B cell (primary cell): ENCODE measurements at regions not wholly inside any gene's neighbourhood (a gene's known extent, or its start where the extent isn't known, plus 50 kb on each side); places are given as distances from the start of the nearest gene placed in this dataset.

Experiments
- ATAC-seq: fragments of 200-7000 bp; cut with Tn5 transposase; one replicate; pipeline ENCODE4 v1.10.0; 2021; ENCODE audit warnings: low read depth, mild to moderate bottlenecking, moderate number of reproducible peaks, moderate library complexity
- CTCF ChIA-PET: fragments of 350-600 bp; sonication (Branson Sonifier 250); formaldehyde crosslinking; loops from one replicate; lab custom pipeline; 2021; ENCODE audit warnings: antibody characterized with exemption, inconsistent platforms; lab: Charles Lee
- POLR2A ChIA-PET: fragments of 350-600 bp; sonication (Branson Sonifier 250); formaldehyde crosslinking; loops from one replicate; lab custom pipeline; 2021; ENCODE audit warnings: antibody characterized with exemption; lab: Charles Lee
- DNase-seq: peaks from one replicate; pipeline ENCODE4 v3.0.0; 2013
- H2AFZ ChIP-seq: 2 replicates; pipeline ENCODE4 v1.6.1; 2012; ENCODE audit warnings: mild to moderate bottlenecking, low read depth, low read length; ENCODE audit not compliant: insufficient read depth, poor library complexity, severe bottlenecking
- H3K27ac ChIP-seq, 2 donors: 1 replicate in 1 of 2; 2 replicates in 1 of 2; pipeline ENCODE4 v1.5.1; 2012 to 2013; ENCODE audit warnings: low read length in 2 of 2, mild to moderate bottlenecking in 2 of 2, moderate library complexity in 1 of 2
- H3K27me3 ChIP-seq, 4 experiments: fragments of 200-600 bp in 1 of 4; sonication (generic) in 1 of 4; replicated peaks in 1 of 4; 1 replicate in 2 of 4; 2 replicates in 2 of 4; pipeline versions ENCODE4 v1.6.1 to v1.7.0; 2013 to 2016; ENCODE audit warnings: low read length in 3 of 4, mild to moderate bottlenecking in 2 of 4, mixed read lengths in 1 of 4, moderate library complexity in 1 of 4; ENCODE audit not compliant: insufficient read depth in 4 of 4, control insufficient read depth in 3 of 4; ENCODE audit errors: control extremely low read depth in 1 of 4
- H3K36me3 ChIP-seq, 2 experiments: replicated peaks in 1 of 2; 1 replicate in 1 of 2; 2 replicates in 1 of 2; pipeline versions ENCODE4 v1.6.1 to v1.7.1; 2013; ENCODE audit warnings: low read length in 1 of 2; ENCODE audit not compliant: insufficient read depth in 2 of 2, control insufficient read depth in 1 of 2; ENCODE audit errors: control extremely low read depth in 1 of 2, extremely low read depth in 1 of 2
- H3K4me1 ChIP-seq, 2 donors: fragments of 200-600 bp in 1 of 2; sonication (generic) in 1 of 2; 1 replicate in 1 of 2; 2 replicates in 1 of 2; pipeline versions ENCODE4 v1.5.1 to v1.6.1; 2013 to 2017; ENCODE audit warnings: low read length in 2 of 2; ENCODE audit not compliant: control insufficient read depth in 2 of 2, insufficient read depth in 2 of 2
- H3K4me2 ChIP-seq: replicated peaks from 2 replicates; pipeline ENCODE3; 2012; ENCODE audit warnings: mild to moderate bottlenecking, low read depth, low read length; ENCODE audit not compliant: poor library complexity, severe bottlenecking
- H3K4me3 ChIP-seq, 5 experiments: fragments of 200-600 bp in 1 of 5; sonication (generic) in 1 of 5; 1 replicate in 3 of 5; 2 replicates in 2 of 5; pipeline versions ENCODE4 v1.5.1 to v1.7.0; 2011 to 2016; ENCODE audit warnings: low read length in 4 of 5, mild to moderate bottlenecking in 4 of 5, low read depth in 2 of 5, control low read depth in 1 of 5, moderate library complexity in 1 of 5; ENCODE audit not compliant: insufficient read depth in 1 of 5; ENCODE audit errors: control extremely low read depth in 1 of 5, extremely low read depth in 1 of 5
- H3K79me2 ChIP-seq: fragments of 200-600 bp; sonication (generic); one replicate; pipeline ENCODE4 v1.6.0; 2016; ENCODE audit warnings: low read length; ENCODE audit not compliant: control insufficient read depth, insufficient read depth
- H3K9ac ChIP-seq: fragments of 200-600 bp; sonication (generic); 2 replicates; pipeline ENCODE4 v1.6.1; 2017; ENCODE audit warnings: mild to moderate bottlenecking, low read length, moderate library complexity
- H3K9me3 ChIP-seq, 3 donors: one replicate each; pipeline versions ENCODE4 v1.6.1 to v1.7.1; 2013; ENCODE audit warnings: low read length in 2 of 3; ENCODE audit not compliant: control insufficient read depth in 2 of 3, insufficient read depth in 1 of 3; ENCODE audit errors: control extremely low read depth in 1 of 3
- H4K20me1 ChIP-seq: 2 replicates; pipeline ENCODE4 v1.6.0; 2012; ENCODE audit warnings: mild to moderate bottlenecking, low read length; ENCODE audit not compliant: insufficient read depth, control insufficient read depth, poor library complexity, severe bottlenecking
- H3K27ac Mint-ChIP-seq: one replicate; pipeline ENCODE4 v1.8.0; 2021; ENCODE audit warnings: mixed read lengths
- H3K27me3 Mint-ChIP-seq: one replicate; pipeline ENCODE4 v1.8.0; 2021; ENCODE audit warnings: mixed read lengths
- H3K4me1 Mint-ChIP-seq: one replicate; pipeline ENCODE4 v1.8.0; 2021; ENCODE audit warnings: mixed read lengths
- H3K4me3 Mint-ChIP-seq: one replicate; pipeline ENCODE4 v1.8.0; 2021; ENCODE audit warnings: mixed read lengths
- H3K9me3 Mint-ChIP-seq: one replicate; pipeline ENCODE4 v1.8.0; 2022; ENCODE audit warnings: mixed read lengths; ENCODE audit not compliant: insufficient read depth
- CTCF ChIP-seq: fragments of 200-600 bp; IDR thresholded peaks from one replicate; pipeline ENCODE4 v1.8.0; 2022; ENCODE audit warnings: antibody characterized with exemption, mild to moderate bottlenecking
- EZH2 ChIP-seq: IDR thresholded peaks from 2 replicates; pipeline ENCODE4 v1.6.1; 2012; ENCODE audit warnings: borderline replicate concordance, low read depth, mild to moderate bottlenecking, moderate library complexity, low read length; ENCODE audit not compliant: insufficient read depth, poor library complexity, severe bottlenecking
- WGBS: methylation state at CpG from one replicate; pipeline ENCODE4 v1.1.5; 2013; ENCODE audit warnings: missing lambda C conversion rate; ENCODE audit not compliant: insufficient coverage; 5-methylcytosine and 5-hydroxymethylcytosine counted together
- intact Hi-C: fragments of 100-400 bp; cut with micrococcal nuclease; formaldehyde crosslinking; loops from one replicate; pipeline ENCODE4 v1.10.0; 2022

- Histone ChIP-seq H3K36me3 (no peaks in the 10 kb centered on the region), H3K9me3 (peaks cover 0 to 4% (median 0%) of the 10 kb centered on the region in 3 donors), H3K4me2 (no peak overlapping the region), H4K20me1 (no peaks in the 10 kb centered on the region), H3K9ac (no peak overlapping the region), H3K4me3 (no peak overlapping the region), H3K27me3 (no peaks in the 10 kb centered on the region), H3K4me1 (no peaks in the 10 kb centered on the region), H3K27ac (no peak overlapping the region), H3K79me2 (no peaks in the 10 kb centered on the region), H2AFZ (no peak overlapping the region)
- POLR2A ChIA-PET, result no interaction called here
- Mint-ChIP-seq H3K27ac (no peak overlapping the region), H3K4me1 (no peaks in the 10 kb centered on the region), H3K4me3 (no peak overlapping the region), H3K9me3 (no peaks in the 10 kb centered on the region), H3K27me3 (no peaks in the 10 kb centered on the region)
- ATAC-seq (no peak), DNase-seq (no peak)
- CTCF ChIA-PET, result no interaction called here
- intact Hi-C loops, result no loop called here
- no peak for TF ChIP-seq EZH2
- no peak for TF ChIP-seq CTCF
- WGBS, result 92% methylated on average over 20 of the region's 22 CpGs
Observed at GRCh38 chr14:101620821-101621785, 59.8 kb downstream of the DIO3 start.
